SK-N-DZ (cell line): ENCODE measurements at regions not wholly inside any gene's neighbourhood (a gene's known extent, or its start where the extent isn't known, plus 50 kb on each side); places are given as distances from the start of the nearest gene placed in this dataset.

Experiments used
- DNase-seq: peaks from one replicate; pipeline ENCODE4 v3.0.0-alpha.2; 2015; ENCODE audit warnings: low spot score

GRCh38 chr7:32179567-32179966 lies 109.4 kb upstream of the PDE1C start:
- DNase-seq, result no peak

- DNase-seq, result no peak
These were observed 108.6 kb upstream of the PDE1C start for GRCh38 chr7:32178677-32179366.

- DNase-seq, result no peak
These were observed 107.0 kb upstream of the PDE1C start for GRCh38 chr7:32177232-32177631.

- no peak for DNase-seq
These were observed 104.9 kb upstream of the PDE1C start for GRCh38 chr7:32175099-32175498.

- no peak for DNase-seq
These were observed 101.0 kb upstream of the PDE1C start for GRCh38 chr7:32171248-32171647.

- no peak for DNase-seq
These were observed 100.6 kb upstream of the PDE1C start for GRCh38 chr7:32170838-32171237.

- DNase-seq, result no peak
These were observed 99.0 kb upstream of the PDE1C start for GRCh38 chr7:32169228-32169627.

GRCh38 chr7:32167815-32168214 lies 97.6 kb upstream of the PDE1C start:
- DNase-seq, result no peak

- no peak for DNase-seq
These were observed 97.0 kb upstream of the PDE1C start for GRCh38 chr7:32167256-32167655.

GRCh38 chr7:32164341-32164996 lies 94.3 kb upstream of the PDE1C start:
- no peak for DNase-seq

GRCh38 chr7:32163896-32164295 lies 93.7 kb upstream of the PDE1C start:
- no peak for DNase-seq

- no peak for DNase-seq
These were observed 93.1 kb upstream of the PDE1C start for GRCh38 chr7:32163141-32163806.

GRCh38 chr7:32161708-32162107 lies 91.5 kb upstream of the PDE1C start:
- no peak for DNase-seq

- no peak for DNase-seq
These were observed 88.8 kb upstream of the PDE1C start for GRCh38 chr7:32158751-32159745.

GRCh38 chr7:32158076-32158475 lies 87.9 kb upstream of the PDE1C start:
- no peak for DNase-seq

GRCh38 chr7:32155712-32156111 lies 85.5 kb upstream of the PDE1C start:
- DNase-seq, result no peak

GRCh38 chr7:32154797-32155196 lies 84.6 kb upstream of the PDE1C start:
- DNase-seq, result no peak

- DNase-seq, result no peak
These were observed 82.8 kb upstream of the PDE1C start for GRCh38 chr7:32153006-32153405.

GRCh38 chr7:32152576-32152975 lies 82.4 kb upstream of the PDE1C start:
- no peak for DNase-seq

GRCh38 chr7:32150589-32150988 lies 80.4 kb upstream of the PDE1C start:
- no peak for DNase-seq

GRCh38 chr7:32150039-32150438 lies 79.8 kb upstream of the PDE1C start:
- DNase-seq, result no peak
